HG03520 (cell line): ENCODE measurements at regions not wholly inside any gene's neighbourhood (a gene's known extent, or its start where the extent isn't known, plus 50 kb on each side); places are given as distances from the start of the nearest gene placed in this dataset.
A peak's percentile ranks its signal among the peaks of the same experiment; 100 is the strongest.

Experiments
- ATAC-seq: cut with Tn5 transposase; IDR thresholded peaks from one replicate; pipeline ENCODE4 v1.9.1; 2021; ENCODE audit warnings: mild to moderate bottlenecking, moderate library complexity; ENCODE audit not compliant: unreplicated experiment

GRCh38 chr4:174438711-174439110 is 83.6 kb downstream of the HPGD start:
- ATAC-seq: no peak

GRCh38 chr4:174437749-174438148 is 84.5 kb downstream of the HPGD start:
- ATAC-seq: no peak

GRCh38 chr4:174437324-174437723 is 85.0 kb downstream of the HPGD start:
- no peak for ATAC-seq

DNA sequence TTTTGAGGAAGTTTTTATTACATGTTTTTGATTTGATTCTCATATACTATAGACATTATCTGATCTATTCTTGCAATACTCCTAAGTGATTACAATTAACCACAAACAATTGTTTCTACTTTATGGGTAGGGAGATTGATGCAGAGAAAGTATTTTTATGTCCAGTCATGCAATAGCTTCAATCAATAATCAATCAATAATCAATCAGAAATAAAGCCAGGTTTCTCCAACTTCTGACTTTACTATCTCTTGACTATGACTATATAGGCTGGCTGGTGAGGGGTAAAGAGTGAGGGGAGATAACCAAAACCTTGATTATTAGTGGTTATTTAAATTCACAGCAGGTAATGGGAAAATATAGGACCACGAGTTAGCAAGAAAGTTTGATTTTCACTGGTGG is 85.9 kb downstream of the HPGD start:
- no peak for ATAC-seq

- ATAC-seq: no peak
Observed at GRCh38 chr4:174435974-174436373, 86.3 kb downstream of the HPGD start.

DNA sequence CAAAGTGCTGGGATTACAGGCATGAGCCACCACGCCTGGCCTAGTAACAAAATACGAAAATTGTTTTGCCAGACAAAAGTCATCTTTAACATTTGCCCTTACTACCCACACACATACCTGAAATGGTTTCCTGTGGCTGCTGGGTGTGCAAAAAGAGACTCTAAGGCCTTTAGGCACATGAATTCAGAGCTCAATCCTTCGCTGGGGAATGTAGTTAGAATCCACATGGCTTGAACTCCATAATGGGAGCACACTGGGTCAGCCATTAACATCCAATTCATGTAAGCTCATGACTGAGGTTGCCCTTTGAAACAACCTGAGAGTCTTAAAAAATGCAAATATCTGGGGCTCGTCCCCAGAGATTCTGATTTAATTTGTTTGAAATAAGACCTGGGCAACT is 87.8 kb downstream of the HPGD start:
- ATAC-seq: no peak

DNA sequence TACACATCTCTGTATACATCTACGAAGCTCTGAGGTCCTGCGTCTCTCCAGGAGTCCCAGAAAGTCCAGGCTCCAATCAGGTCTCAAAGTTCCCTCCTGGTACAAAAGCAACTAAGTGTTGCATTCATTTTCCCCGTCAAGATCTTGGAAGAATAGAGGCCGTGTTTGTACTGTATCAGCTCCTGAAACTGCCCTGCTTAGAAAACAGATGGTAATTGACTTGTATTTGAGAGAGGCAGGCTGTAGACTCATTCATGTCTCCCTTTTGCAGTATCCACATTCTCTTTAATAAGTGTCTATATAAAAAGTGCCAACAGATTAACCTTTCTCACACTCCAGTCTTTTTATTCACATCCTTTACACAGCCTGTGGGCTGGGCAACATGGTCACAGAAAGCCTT is 91.7 kb downstream of the HPGD start:
- no peak for ATAC-seq

- ATAC-seq: no peak
Observed at GRCh38 chr4:174429701-174430410, 92.4 kb downstream of the HPGD start.

- ATAC-seq: no peak
Observed at GRCh38 chr4:174427571-174428140, 94.6 kb downstream of the HPGD start.

GRCh38 chr4:174425669-174426068 is 96.6 kb downstream of the HPGD start:
- ATAC-seq: no peak

- ATAC-seq: peak; percentile 72
Observed at GRCh38 chr4:174423257-174423944, 98.9 kb downstream of the HPGD start.

GRCh38 chr4:174422893-174423256 is 99.4 kb downstream of the HPGD start:
- ATAC-seq: no peak

- ATAC-seq: no peak
Observed at GRCh38 chr4:174420316-174420715, 102.0 kb downstream of the HPGD start.

GRCh38 chr4:174418640-174419212 is 103.6 kb downstream of the HPGD start:
- no peak for ATAC-seq

DNA sequence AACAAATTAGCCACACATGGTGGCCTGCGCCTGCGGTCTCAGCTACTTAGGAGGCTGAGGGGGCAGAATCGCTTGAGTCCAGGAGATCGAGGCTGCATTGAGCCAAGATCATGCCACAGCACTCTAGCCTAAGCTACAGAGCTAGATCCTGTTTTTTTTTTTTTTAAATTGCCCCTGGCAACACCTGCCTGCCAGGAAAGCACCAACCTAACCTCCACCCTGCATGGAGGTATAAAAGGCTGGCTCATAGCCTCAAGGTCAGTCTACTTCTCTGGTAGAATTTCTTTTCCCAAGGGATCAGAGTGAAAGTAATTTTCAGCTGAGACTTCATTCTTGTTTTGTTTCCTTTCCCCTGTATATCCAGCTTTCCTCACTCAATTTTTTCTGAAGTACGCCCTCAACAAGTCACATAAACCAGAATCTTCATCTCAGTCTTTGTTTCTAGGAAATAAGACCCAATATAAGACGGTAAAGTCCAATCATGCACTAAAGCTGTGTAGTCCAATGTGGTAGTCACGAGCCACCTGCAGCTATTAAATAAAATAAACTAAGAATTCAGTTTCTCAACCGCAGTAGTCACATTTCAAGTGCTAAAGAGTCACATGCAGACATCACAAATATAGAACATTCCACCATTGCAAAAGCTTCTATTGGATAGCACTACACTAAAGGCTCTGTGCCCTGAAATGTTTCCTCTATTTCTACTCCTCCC is 113.3 kb downstream of the HPGD start:
- no peak for ATAC-seq

DNA sequence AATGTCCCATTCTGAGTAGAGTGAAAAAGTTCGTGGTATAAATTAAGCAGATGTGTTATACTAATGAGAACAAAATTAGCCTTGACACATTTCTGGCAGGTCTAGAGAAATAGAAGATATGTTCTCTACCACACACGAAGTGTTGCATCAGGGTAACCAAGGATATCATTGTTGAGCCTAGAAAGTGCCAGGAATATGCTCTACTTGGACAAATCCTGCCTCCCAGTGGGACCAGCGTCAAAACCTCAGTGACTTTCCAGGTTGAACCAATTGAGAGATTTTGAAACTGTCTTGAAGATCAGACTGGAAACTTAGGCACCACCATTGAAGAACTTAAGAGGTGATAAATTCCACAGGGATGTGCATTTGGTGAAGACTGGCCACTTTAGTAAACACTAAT is 115.9 kb downstream of the HPGD start:
- ATAC-seq: no peak

- ATAC-seq: no peak
Observed at GRCh38 chr4:174405923-174406322, 116.4 kb downstream of the HPGD start.

- ATAC-seq: no peak
Observed at GRCh38 chr4:174404677-174405076, 117.6 kb downstream of the HPGD start.

GRCh38 chr4:174403177-174403543 is 119.1 kb downstream of the HPGD start:
- ATAC-seq: no peak

- no peak for ATAC-seq
Observed at GRCh38 chr4:174402470-174403176, 118.9 kb downstream of the CEP44 start.
